ENCODE measurements at regions not wholly inside any gene's neighbourhood (a gene's known extent, or its start where the extent isn't known, plus 50 kb on each side); places are given as distances from the start of the nearest gene placed in this dataset.

GRCh38 chr7:114786455-114786854 lies 135.4 kb upstream of the MDFIC start:
- no peaks in the 10 kb centered on the region for H3K79me2 ChIP-seq (ENCODE audit: insufficient read depth, low read length)
- no peaks in the 10 kb centered on the region for H3K9me3 ChIP-seq (ENCODE audit: low read length)
- H4K20me1 ChIP-seq (ENCODE audit: insufficient read depth, low read length), result no peaks in the 10 kb centered on the region
- no peaks in the 10 kb centered on the region for H3K27me3 ChIP-seq (ENCODE audit: insufficient read depth, low read length)
- no peak overlapping the region for H3K4me2 ChIP-seq (ENCODE audit: low read length)
- no peaks in the 10 kb centered on the region for H3K9me2 ChIP-seq (ENCODE audit: low read depth, low read length)
- no peak overlapping the region for H3K4me3 ChIP-seq (ENCODE audit: low read depth, low read length, poor library complexity, severe bottlenecking)
- no peak for TF ChIP-seq EZH2 (IDR thresholded peaks at IDR 0.05; ENCODE audit: borderline replicate concordance, low read length)
- no peak overlapping the region for H3K9ac ChIP-seq (ENCODE audit: low read length)
- H2AFZ ChIP-seq (ENCODE audit: low read length), result no peak overlapping the region
- no peaks in the 10 kb centered on the region for H3K4me1 ChIP-seq (ENCODE audit: insufficient read depth, low read length, severe bottlenecking)
- H3F3A ChIP-seq (ENCODE audit: insufficient read depth, low read length), result no peaks in the 10 kb centered on the region
- H3K27ac ChIP-seq (ENCODE audit: low read depth, low read length, poor library complexity, severe bottlenecking), result no peak overlapping the region
- no peaks in the 10 kb centered on the region for H3K36me3 ChIP-seq (ENCODE audit: insufficient read depth, low read length)

- Histone ChIP-seq H3K36me3 (ENCODE audit: insufficient read depth, low read length) (no peaks in the 10 kb centered on the region), H3K79me2 (ENCODE audit: insufficient read depth, low read length) (no peaks in the 10 kb centered on the region), H3K4me1 (ENCODE audit: insufficient read depth, low read length, severe bottlenecking) (no peaks in the 10 kb centered on the region), H3K27me3 (ENCODE audit: insufficient read depth, low read length) (no peaks in the 10 kb centered on the region), H3K4me3 (ENCODE audit: low read depth, low read length, poor library complexity, severe bottlenecking) (no peak overlapping the region), H3K9me2 (ENCODE audit: low read depth, low read length) (no peaks in the 10 kb centered on the region), H4K20me1 (ENCODE audit: insufficient read depth, low read length) (no peaks in the 10 kb centered on the region), H3K9me3 (ENCODE audit: low read length) (no peaks in the 10 kb centered on the region), H3K9ac (ENCODE audit: low read length) (no peak overlapping the region), H2AFZ (ENCODE audit: low read length) (no peak overlapping the region), H3F3A (ENCODE audit: insufficient read depth, low read length) (no peaks in the 10 kb centered on the region), H3K27ac (ENCODE audit: low read depth, low read length, poor library complexity, severe bottlenecking) (no peak overlapping the region), H3K4me2 (ENCODE audit: low read length) (no peak overlapping the region)
- TF ChIP-seq EZH2 (IDR thresholded peaks at IDR 0.05; ENCODE audit: borderline replicate concordance, low read length), result no peak
- no peak for TF ChIP-seq CTCF (IDR thresholded peaks at IDR 0.05; ENCODE audit: low read length)
Measured at GRCh38 chr7:114787556-114787955, 134.3 kb upstream of the MDFIC start.

- no peaks in the 10 kb centered on the region for H3K36me3 ChIP-seq (ENCODE audit: insufficient read depth, low read length)
- H3K9me2 ChIP-seq (ENCODE audit: low read depth, low read length), result no peaks in the 10 kb centered on the region
- no peaks in the 10 kb centered on the region for H3F3A ChIP-seq (ENCODE audit: insufficient read depth, low read length)
- H3K4me2 ChIP-seq (ENCODE audit: low read length), result no peak overlapping the region
- H4K20me1 ChIP-seq (ENCODE audit: insufficient read depth, low read length), result no peaks in the 10 kb centered on the region
- TF ChIP-seq CTCF (IDR thresholded peaks at IDR 0.05; ENCODE audit: low read length), result no peak
- TF ChIP-seq EZH2 (IDR thresholded peaks at IDR 0.05; ENCODE audit: borderline replicate concordance, low read length), result no peak
- H3K9me3 ChIP-seq (ENCODE audit: low read length), result no peaks in the 10 kb centered on the region
- H2AFZ ChIP-seq (ENCODE audit: low read length), result no peak overlapping the region
- H3K4me1 ChIP-seq (ENCODE audit: insufficient read depth, low read length, severe bottlenecking), result no peaks in the 10 kb centered on the region
- no peaks in the 10 kb centered on the region for H3K79me2 ChIP-seq (ENCODE audit: insufficient read depth, low read length)
- H3K27me3 ChIP-seq (ENCODE audit: insufficient read depth, low read length), result no peaks in the 10 kb centered on the region
- no peak overlapping the region for H3K4me3 ChIP-seq (ENCODE audit: low read depth, low read length, poor library complexity, severe bottlenecking)
- no peak overlapping the region for H3K9ac ChIP-seq (ENCODE audit: low read length)
- no peak overlapping the region for H3K27ac ChIP-seq (ENCODE audit: low read depth, low read length, poor library complexity, severe bottlenecking)
Measured at GRCh38 chr7:114788706-114789105, 133.2 kb upstream of the MDFIC start.

GRCh38 chr7:114789161-114789560 lies 132.7 kb upstream of the MDFIC start:
- Histone ChIP-seq H3K79me2 (ENCODE audit: insufficient read depth, low read length) (no peaks in the 10 kb centered on the region), H3K4me2 (ENCODE audit: low read length) (no peak overlapping the region), H3K4me1 (ENCODE audit: insufficient read depth, low read length, severe bottlenecking) (no peaks in the 10 kb centered on the region), H3K9me3 (ENCODE audit: low read length) (no peaks in the 10 kb centered on the region), H3K36me3 (ENCODE audit: insufficient read depth, low read length) (no peaks in the 10 kb centered on the region), H3K9me2 (ENCODE audit: low read depth, low read length) (no peaks in the 10 kb centered on the region), H3K27me3 (ENCODE audit: insufficient read depth, low read length) (no peaks in the 10 kb centered on the region), H3K4me3 (ENCODE audit: low read depth, low read length, poor library complexity, severe bottlenecking) (no peak overlapping the region), H3F3A (ENCODE audit: insufficient read depth, low read length) (no peaks in the 10 kb centered on the region), H3K27ac (ENCODE audit: low read depth, low read length, poor library complexity, severe bottlenecking) (no peak overlapping the region), H4K20me1 (ENCODE audit: insufficient read depth, low read length) (no peaks in the 10 kb centered on the region), H2AFZ (ENCODE audit: low read length) (no peak overlapping the region), H3K9ac (ENCODE audit: low read length) (no peak overlapping the region)
- TF ChIP-seq EZH2 (IDR thresholded peaks at IDR 0.05; ENCODE audit: borderline replicate concordance, low read length), result no peak
